CD14-positive monocyte (primary cell): ENCODE measurements at regions not wholly inside any gene's neighbourhood (a gene's known extent, or its start where the extent isn't known, plus 50 kb on each side); places are given as distances from the start of the nearest gene placed in this dataset.

Experiments used
- DNase-seq, 3 donors: peaks; one replicate each; pipeline ENCODE4 v3.0.0-alpha.2; 2011 to 2022
- H2AFZ ChIP-seq: 2 replicates; pipeline ENCODE4 v1.6.0; 2012; ENCODE audit warnings: mild to moderate bottlenecking, low read depth, low read length, inconsistent platforms; ENCODE audit not compliant: insufficient read depth, poor library complexity, severe bottlenecking
- H3K27ac ChIP-seq, 2 donors: 1 replicate in 1 of 2; 2 replicates in 1 of 2; pipeline ENCODE4 v1.5.1; 2012 to 2013; ENCODE audit warnings: low read length in 2 of 2, control low read depth in 1 of 2, inconsistent platforms in 1 of 2, low read depth in 1 of 2, mild to moderate bottlenecking in 1 of 2
- H3K27me3 ChIP-seq, 2 donors: one replicate each; pipeline versions ENCODE4 v1.6.0 to v1.6.1; 2011 to 2013; ENCODE audit warnings: low read length in 2 of 2; ENCODE audit not compliant: control insufficient read depth in 2 of 2, insufficient read depth in 2 of 2
- H3K36me3 ChIP-seq, 2 donors: replicated peaks in 1 of 2; 1 replicate in 1 of 2; 2 replicates in 1 of 2; pipeline versions ENCODE4 v1.5.1 to v1.6.1; 2012 to 2013; ENCODE audit warnings: low read length in 2 of 2, control low read depth in 1 of 2, inconsistent platforms in 1 of 2, mild to moderate bottlenecking in 1 of 2; ENCODE audit not compliant: insufficient read depth in 2 of 2, control insufficient read depth in 1 of 2
- H3K4me1 ChIP-seq, 2 donors: 1 replicate in 1 of 2; 2 replicates in 1 of 2; pipeline versions ENCODE4 v1.5.1 to v1.6.1; 2012 to 2013; ENCODE audit warnings: low read length in 2 of 2, control low read depth in 1 of 2, inconsistent platforms in 1 of 2, mild to moderate bottlenecking in 1 of 2, moderate library complexity in 1 of 2; ENCODE audit not compliant: insufficient read depth in 2 of 2, control insufficient read depth in 1 of 2
- H3K4me2 ChIP-seq: replicated peaks from 2 replicates; pipeline ENCODE3; 2012; ENCODE audit warnings: low read length, moderate library complexity, mild to moderate bottlenecking; ENCODE audit not compliant: poor library complexity, severe bottlenecking; ENCODE audit errors: extremely low read depth
- H3K4me3 ChIP-seq, 3 experiments: fragments of 200-600 bp in 1 of 3; sonication (generic) in 1 of 3; replicated peaks in 1 of 3; 1 replicate in 2 of 3; 2 replicates in 1 of 3; pipeline ENCODE4 v1.5.1; 2011 to 2013; ENCODE audit warnings: low read length in 3 of 3, mild to moderate bottlenecking in 3 of 3, control low read depth in 2 of 3, low read depth in 2 of 3, inconsistent platforms in 1 of 3, moderate library complexity in 1 of 3
- H3K79me2 ChIP-seq: 2 replicates; pipeline ENCODE4 v1.6.0; 2012; ENCODE audit warnings: mild to moderate bottlenecking, control low read depth, inconsistent platforms, low read length, moderate library complexity; ENCODE audit not compliant: insufficient read depth
- H3K9ac ChIP-seq: 2 replicates; pipeline ENCODE4 v1.6.0; 2017; ENCODE audit warnings: low read length, mild to moderate bottlenecking; ENCODE audit not compliant: insufficient read depth, poor library complexity, severe bottlenecking
- H3K9me3 ChIP-seq, 2 donors: replicated peaks in 1 of 2; 1 replicate in 1 of 2; 2 replicates in 1 of 2; pipeline versions ENCODE4 v1.5.1 to v1.6.1; 2012 to 2013; ENCODE audit warnings: low read length in 2 of 2, control low read depth in 1 of 2; ENCODE audit not compliant: control insufficient read depth in 1 of 2, insufficient read depth in 1 of 2
- H4K20me1 ChIP-seq: 2 replicates; pipeline ENCODE4 v1.6.0; 2012; ENCODE audit warnings: mild to moderate bottlenecking, low read length, control low read depth, moderate library complexity; ENCODE audit not compliant: insufficient read depth
- H3K27ac Mint-ChIP-seq, 7 donors: one replicate each; pipeline ENCODE4 v1.8.0; 2020; ENCODE audit warnings: mild to moderate bottlenecking in 7 of 7, mixed read lengths in 7 of 7, moderate library complexity in 6 of 7, inconsistent platforms in 2 of 7
- H3K27me3 Mint-ChIP-seq, 3 donors: one replicate each; pipeline ENCODE4 v1.8.0; 2021 to 2022; ENCODE audit warnings: low read depth in 3 of 3, mild to moderate bottlenecking in 3 of 3, mixed read lengths in 3 of 3, moderate library complexity in 3 of 3, inconsistent platforms in 1 of 3
- H3K36me3 Mint-ChIP-seq, 2 donors: one replicate each; pipeline ENCODE4 v1.8.0; 2020; ENCODE audit warnings: mixed read lengths in 2 of 2, inconsistent platforms in 1 of 2, mild to moderate bottlenecking in 1 of 2
- H3K4me1 Mint-ChIP-seq: one replicate; pipeline ENCODE4 v1.8.0; 2020; ENCODE audit warnings: mild to moderate bottlenecking, mixed read lengths
- H3K4me3 Mint-ChIP-seq, 2 donors: one replicate each; pipeline ENCODE4 v1.8.0; 2020; ENCODE audit warnings: mild to moderate bottlenecking in 2 of 2, mixed read lengths in 2 of 2, moderate library complexity in 1 of 2
- H3K9me3 Mint-ChIP-seq, 7 donors: one replicate each; pipeline ENCODE4 v1.8.0; 2020 to 2022; ENCODE audit warnings: mixed read lengths in 7 of 7, mild to moderate bottlenecking in 6 of 7, moderate library complexity in 6 of 7, inconsistent platforms in 2 of 7
- WGBS: methylation state at CpG from one replicate; pipeline ENCODE4 v1.1.5; 2013; ENCODE audit warnings: missing lambda C conversion rate; ENCODE audit not compliant: insufficient coverage; 5-methylcytosine and 5-hydroxymethylcytosine counted together
- intact Hi-C, 2 donors: fragments of 100-400 bp; cut with micrococcal nuclease; formaldehyde crosslinking; loops; one replicate each; pipeline versions ENCODE4 v1.15.0 to v1.15.1; 2023
- TF ChIP-seq, protein P1 (sequence below): fragments of 200-600 bp; IDR thresholded peaks from one replicate; pipeline ENCODE4 v1.8.0; 2022; ENCODE audit warnings: antibody characterized with exemption, mild to moderate bottlenecking

DNA sequence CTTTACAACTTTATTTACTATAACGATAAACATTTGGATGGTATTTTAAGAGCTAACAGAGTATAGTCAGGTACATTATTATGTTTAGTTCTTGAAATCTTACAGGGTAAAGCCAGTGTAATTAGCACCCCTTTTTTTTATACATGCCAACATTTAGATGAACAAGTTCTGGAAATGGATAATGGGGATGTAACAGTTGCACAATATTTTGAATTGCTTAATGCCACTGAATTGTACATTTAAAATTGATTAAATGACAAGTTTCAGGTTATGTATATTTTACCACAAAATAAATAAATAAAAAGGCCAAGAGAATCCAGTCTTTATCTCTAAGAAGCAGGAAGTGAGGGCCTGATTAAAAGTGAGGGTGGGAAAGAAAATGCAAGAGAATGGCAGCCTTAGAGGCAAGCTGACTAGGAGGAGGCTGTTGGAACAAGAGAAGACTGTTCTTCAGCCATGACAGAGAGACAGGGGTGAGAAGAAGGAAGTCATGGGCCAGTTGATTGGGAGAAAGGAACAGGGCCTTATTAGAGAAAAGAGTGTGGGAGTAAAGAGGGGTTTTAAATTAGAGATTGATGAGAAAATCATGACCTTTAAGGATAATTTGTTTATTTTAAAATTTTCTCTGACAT, 49.9 kb upstream of the TNFSF18 start:
- no peak overlapping the region for H3K4me2 ChIP-seq
- H2AFZ ChIP-seq, result peak overlapping the region; percentile 21
- H3K27me3 ChIP-seq, result no peaks in the 10 kb centered on the region
- no peak overlapping the region for H3K4me3 ChIP-seq
- intact Hi-C loops, result loop anchor here in 1 of 2 donors (10.0 kb wide), 1 partner anchor 76 kb away; no protein-coding TSS in a partner anchor
- Mint-ChIP-seq H3K4me3 (no peak overlapping the region), H3K4me1 (peaks cover 6% of the 10 kb centered on the region), H3K27ac (peak overlapping the region in 6 of 7 donors; percentile 26 to 89 (median 70)), H3K36me3 (peaks cover 0 to 3% of the 10 kb centered on the region in 2 donors), H3K9me3 (peaks cover 12 to 17% (median 15%) of the 10 kb centered on the region in 7 donors), H3K27me3 (peaks cover 0 to 3% (median 2%) of the 10 kb centered on the region in 3 donors)
- H3K9ac ChIP-seq, result no peak overlapping the region
- H3K79me2 ChIP-seq, result no peaks in the 10 kb centered on the region
- no peaks in the 10 kb centered on the region for H3K36me3 ChIP-seq
- no peak for DNase-seq
- peaks cover 0 to 7% of the 10 kb centered on the region in 2 donors for H3K4me1 ChIP-seq
- H3K27ac ChIP-seq, result peak overlapping the region in 1 of 2 donors; percentile 12
- H3K9me3 ChIP-seq, result peaks cover 11 to 12% of the 10 kb centered on the region in 2 donors
- no CpG with 5 or more reads among the region's 1 CpG for WGBS
- H4K20me1 ChIP-seq, result no peaks in the 10 kb centered on the region
- TF ChIP-seq, protein P1, sequence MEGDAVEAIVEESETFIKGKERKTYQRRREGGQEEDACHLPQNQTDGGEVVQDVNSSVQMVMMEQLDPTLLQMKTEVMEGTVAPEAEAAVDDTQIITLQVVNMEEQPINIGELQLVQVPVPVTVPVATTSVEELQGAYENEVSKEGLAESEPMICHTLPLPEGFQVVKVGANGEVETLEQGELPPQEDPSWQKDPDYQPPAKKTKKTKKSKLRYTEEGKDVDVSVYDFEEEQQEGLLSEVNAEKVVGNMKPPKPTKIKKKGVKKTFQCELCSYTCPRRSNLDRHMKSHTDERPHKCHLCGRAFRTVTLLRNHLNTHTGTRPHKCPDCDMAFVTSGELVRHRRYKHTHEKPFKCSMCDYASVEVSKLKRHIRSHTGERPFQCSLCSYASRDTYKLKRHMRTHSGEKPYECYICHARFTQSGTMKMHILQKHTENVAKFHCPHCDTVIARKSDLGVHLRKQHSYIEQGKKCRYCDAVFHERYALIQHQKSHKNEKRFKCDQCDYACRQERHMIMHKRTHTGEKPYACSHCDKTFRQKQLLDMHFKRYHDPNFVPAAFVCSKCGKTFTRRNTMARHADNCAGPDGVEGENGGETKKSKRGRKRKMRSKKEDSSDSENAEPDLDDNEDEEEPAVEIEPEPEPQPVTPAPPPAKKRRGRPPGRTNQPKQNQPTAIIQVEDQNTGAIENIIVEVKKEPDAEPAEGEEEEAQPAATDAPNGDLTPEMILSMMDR, result no peak
